ENCODE measurements at regions not wholly inside any gene's neighbourhood (a gene's known extent, or its start where the extent isn't known, plus 50 kb on each side); places are given as distances from the start of the nearest gene placed in this dataset.

GRCh38 chr18:37640504-37640903 is 74.9 kb upstream of the CELF4 start:
- TF ChIP-seq CTCF (conservative IDR thresholded peaks at IDR 0.05 in 1 of 2, IDR thresholded peaks at IDR 0.05 in 1 of 2; ENCODE audit: extremely low read depth in 1 of 2, insufficient read depth in 1 of 2, low read depth in 1 of 2, low read length in 2 of 2), result no peak
- no peak for TF ChIP-seq EZH2 (IDR thresholded peaks at IDR 0.05; ENCODE audit: borderline replicate concordance, low read length)
